Caco-2 (cell line): ENCODE measurements at regions not wholly inside any gene's neighbourhood (a gene's known extent, or its start where the extent isn't known, plus 50 kb on each side); places are given as distances from the start of the nearest gene placed in this dataset.

Source experiments
- BruUV-seq: library from RNA; stranded (reverse); fragments of 400-500 nt; replicated peaks from 2 replicates; lab custom pipeline; 2021; lab: Mats Ljungman, UMichigan
- CTCF ChIA-PET: fragments of 300-600 bp; sonication (Branson Sonifier 250); formaldehyde crosslinking; loops from one replicate; lab custom pipeline; 2022; ENCODE audit warnings: antibody characterized with exemption; lab: Charles Lee
- POLR2A ChIA-PET: fragments of 300-600 bp; sonication (Branson Sonifier 250); formaldehyde crosslinking; loops from one replicate; lab custom pipeline; 2022; ENCODE audit warnings: antibody characterized with exemption; lab: Charles Lee
- DNase-seq, 2 experiments: peaks; one replicate each; pipeline versions ENCODE4 v3.0.0 to v3.0.0-alpha.2; 2020 to 2022
- H3K27me3 ChIP-seq: replicated peaks from 2 replicates; pipeline ENCODE4 v1.6.0; 2011; ENCODE audit warnings: low read length; ENCODE audit not compliant: control insufficient read depth, insufficient read depth
- H3K36me3 ChIP-seq: 2 replicates; pipeline ENCODE4 v1.5.1; 2011; ENCODE audit warnings: low read length; ENCODE audit not compliant: control insufficient read depth, insufficient read depth
- H3K4me1 ChIP-seq: fragments of 250-450 bp; sonication (Bioruptor Pico); 2 replicates; pipeline ENCODE4 v1.5.1; 2020; ENCODE audit warnings: mild to moderate bottlenecking
- H3K4me3 ChIP-seq: 2 replicates; pipeline ENCODE4 v1.5.1; 2011; ENCODE audit warnings: low read depth, mild to moderate bottlenecking, control low read depth, low read length
- H3K9me3 ChIP-seq: fragments of 250-450 bp; sonication (Bioruptor Pico); 2 replicates; pipeline ENCODE4 v1.5.1; 2020; ENCODE audit warnings: mild to moderate bottlenecking, moderate library complexity
- H3K27ac Mint-ChIP-seq: one replicate; pipeline ENCODE4 v1.8.0; 2022; ENCODE audit warnings: mixed read lengths; ENCODE audit not compliant: unreplicated experiment
- H3K27me3 Mint-ChIP-seq: one replicate; pipeline ENCODE4 v1.8.0; 2022; ENCODE audit warnings: mixed read lengths; ENCODE audit not compliant: insufficient read depth, unreplicated experiment
- H3K36me3 Mint-ChIP-seq: one replicate; pipeline ENCODE4 v1.8.0; 2022; ENCODE audit warnings: mild to moderate bottlenecking, mixed read lengths; ENCODE audit not compliant: insufficient read depth, unreplicated experiment
- H3K4me1 Mint-ChIP-seq: one replicate; pipeline ENCODE4 v1.8.0; 2022; ENCODE audit warnings: low read depth, mixed read lengths; ENCODE audit not compliant: unreplicated experiment
- H3K4me3 Mint-ChIP-seq: one replicate; pipeline ENCODE4 v1.8.0; 2022; ENCODE audit warnings: mild to moderate bottlenecking, moderate library complexity, mixed read lengths; ENCODE audit not compliant: unreplicated experiment
- H3K9me3 Mint-ChIP-seq: one replicate; pipeline ENCODE4 v1.8.0; 2022; ENCODE audit warnings: mixed read lengths; ENCODE audit not compliant: unreplicated experiment
- CTCF ChIP-seq, 2 experiments: fragments of 200-600 bp in 1 of 2; IDR thresholded peaks; 1 replicate in 1 of 2; 2 replicates in 1 of 2; pipeline versions ENCODE4 v1.5.1 to v1.8.0; 2011 to 2022; ENCODE audit warnings: antibody characterized with exemption in 1 of 2, control low read depth in 1 of 2, inconsistent platforms in 1 of 2, low read depth in 1 of 2, low read length in 1 of 2, mild to moderate bottlenecking in 1 of 2, moderate library complexity in 1 of 2; ENCODE audit not compliant: insufficient read depth in 1 of 2, severe bottlenecking in 1 of 2, unreplicated experiment in 1 of 2
- intact Hi-C: fragments of 100-400 bp; cut with micrococcal nuclease; formaldehyde crosslinking; loops from one replicate; pipeline ENCODE4 v1.10.0; 2022; ENCODE audit not compliant: unreplicated experiment

GRCh38 chr16:65661558-65661957, 539.7 kb upstream of the CDH11 start:
- CTCF ChIA-PET = no interaction called here
- H3K27me3 ChIP-seq = no peaks in the 10 kb centered on the region
- intact Hi-C loops = no loop called here

GRCh38 chr16:65660390-65660789, 538.5 kb upstream of the CDH11 start:
- ChIA-PET POLR2A (no interaction called here), CTCF (no interaction called here)
- no TSS peak for BruUV-seq
- no peak overlapping the region for H3K27ac Mint-ChIP-seq
- H3K9me3 Mint-ChIP-seq = peaks cover 15% of the 10 kb centered on the region
- H3K4me1 Mint-ChIP-seq = no peaks in the 10 kb centered on the region
- H3K36me3 ChIP-seq = no peaks in the 10 kb centered on the region
- H3K27me3 ChIP-seq = no peaks in the 10 kb centered on the region
- 0 out of 2 replicates have a peak, but pooled peaks cover 2% of the 10 kb centered on the region for H3K9me3 ChIP-seq
- no peaks in the 10 kb centered on the region; the same call in 1 of the 2 replicates for H3K4me1 ChIP-seq
- no peaks in the 10 kb centered on the region for H3K36me3 Mint-ChIP-seq
- peaks cover 3% of the 10 kb centered on the region for H3K27me3 Mint-ChIP-seq
- intact Hi-C loops = no loop called here
- DNase-seq = no peak
- no peak overlapping the region for H3K4me3 Mint-ChIP-seq
- H3K4me3 ChIP-seq = no peak overlapping the region
- no peak for TF ChIP-seq CTCF (IDR thresholded peaks at IDR 0.05; ENCODE audit: insufficient read depth in 1 of 2, low read depth in 1 of 2, low read length in 1 of 2, severe bottlenecking in 1 of 2, unreplicated experiment in 1 of 2)

More at GRCh38 chr16:65661558-65661957, 539.7 kb upstream of the CDH11 start:
- BruUV-seq = no TSS peak
- H3K4me1 ChIP-seq = peaks cover 10% of the 10 kb centered on the region
- no peak overlapping the region for H3K4me3 Mint-ChIP-seq
- H3K9me3 ChIP-seq = 0 out of 2 replicates have a peak, but pooled peaks cover 2% of the 10 kb centered on the region
- peaks cover 8% of the 10 kb centered on the region for H3K4me1 Mint-ChIP-seq
- no peaks in the 10 kb centered on the region for H3K36me3 ChIP-seq
- DNase-seq = no peak
- no peak overlapping the region for H3K27ac Mint-ChIP-seq
- peaks cover 15% of the 10 kb centered on the region for H3K9me3 Mint-ChIP-seq
- no peaks in the 10 kb centered on the region for H3K36me3 Mint-ChIP-seq
- POLR2A ChIA-PET = no interaction called here
- peaks cover 3% of the 10 kb centered on the region for H3K27me3 Mint-ChIP-seq
- no peak for TF ChIP-seq CTCF (IDR thresholded peaks at IDR 0.05; ENCODE audit: insufficient read depth in 1 of 2, low read depth in 1 of 2, low read length in 1 of 2, severe bottlenecking in 1 of 2, unreplicated experiment in 1 of 2)
- no peak overlapping the region for H3K4me3 ChIP-seq

GRCh38 chr16:65659758-65660157, 537.9 kb upstream of the CDH11 start:
- peaks cover 3% of the 10 kb centered on the region for H3K27me3 Mint-ChIP-seq
- ChIA-PET POLR2A (no interaction called here), CTCF (no interaction called here)
- intact Hi-C loops = no loop called here
- H3K4me1 Mint-ChIP-seq = no peaks in the 10 kb centered on the region
- peaks cover 15% of the 10 kb centered on the region for H3K9me3 Mint-ChIP-seq
- Histone ChIP-seq H3K4me3 (no peak overlapping the region), H3K4me1 (no peaks in the 10 kb centered on the region), H3K9me3 (0 out of 2 replicates have a peak, but pooled peaks cover 2% of the 10 kb centered on the region), H3K36me3 (no peaks in the 10 kb centered on the region), H3K27me3 (no peaks in the 10 kb centered on the region)
- BruUV-seq = no TSS peak
- no peak for DNase-seq
- no peaks in the 10 kb centered on the region for H3K36me3 Mint-ChIP-seq
- TF ChIP-seq CTCF (IDR thresholded peaks at IDR 0.05; ENCODE audit: insufficient read depth in 1 of 2, low read depth in 1 of 2, low read length in 1 of 2, severe bottlenecking in 1 of 2, unreplicated experiment in 1 of 2) = no peak
- H3K27ac Mint-ChIP-seq = no peak overlapping the region
- no peak overlapping the region for H3K4me3 Mint-ChIP-seq
